HCT116 (cell line): ENCODE measurements at regions not wholly inside any gene's neighbourhood (a gene's known extent, or its start where the extent isn't known, plus 50 kb on each side); places are given as distances from the start of the nearest gene placed in this dataset.

Experiments
- ATAC-seq: fragments of 200-7000 bp; cut with Tn5 transposase; 2 replicates; pipeline ENCODE4 v1.9.1; 2020; ENCODE audit warnings: mild to moderate bottlenecking, moderate library complexity
- BruUV-seq: library from RNA; stranded (reverse); fragments of 400-500 nt; replicated peaks from 2 replicates; lab custom pipeline; 2021; lab: Mats Ljungman, UMichigan
- CTCF ChIA-PET: fragments of 300-600 bp; sonication (Branson Sonifier 250); formaldehyde crosslinking; loops from one replicate; lab custom pipeline; 2021; ENCODE audit warnings: antibody characterized with exemption; lab: Charles Lee
- POLR2A ChIA-PET: fragments of 300-600, 350-600 bp; sonication (Branson Sonifier 250); formaldehyde crosslinking; loops from one replicate; lab custom pipeline; 2021; ENCODE audit warnings: antibody characterized with exemption; lab: Charles Lee
- RAD21 ChIA-PET, 2 experiments: fragments of 300-600 bp; sonication (Branson Sonifier 250); formaldehyde crosslinking; loops; one replicate each; lab custom pipeline; 2023; ENCODE audit warnings: low total read pairs in 2 of 2; ENCODE audit not compliant: uncharacterized antibody in 2 of 2, unreplicated experiment in 2 of 2, low non-redundant PET in 1 of 2; lab: Charles Lee
- DNase-seq: peaks from one replicate; pipeline ENCODE4 v3.0.0-alpha.2; 2010; ENCODE audit warnings: low read depth, low spot score
- H2AFZ ChIP-seq: fragments of 200-600 bp; shearing (Covaris generic), sonication (generic); 2 replicates; pipeline ENCODE4 v1.6.1; 2017; ENCODE audit warnings: low read depth, mixed run types, mixed read lengths, antibody characterized with exemption, low read length; ENCODE audit not compliant: poor library complexity, severe bottlenecking
- H3K27ac ChIP-seq: 2 replicates; pipeline ENCODE4 v1.5.1; 2012; ENCODE audit warnings: low read depth, low read length
- H3K27me3 ChIP-seq: fragments of 200-600 bp; sonication (generic); 2 replicates; pipeline ENCODE4 v1.6.1; 2016; ENCODE audit warnings: mixed run types, low read length, mixed read lengths; ENCODE audit not compliant: insufficient read depth
- H3K36me3 ChIP-seq, 2 experiments: fragments of 200-500 bp in 1 of 2; fragments of 200-600 bp in 1 of 2; sonication (Bioruptor generic) in 1 of 2; sonication (generic) in 1 of 2; 2 replicates each; pipeline versions ENCODE4 v1.5.1 to v1.6.1; 2014 to 2016; ENCODE audit warnings: low read length in 2 of 2, inconsistent platforms in 1 of 2, mixed read lengths in 1 of 2, mixed run types in 1 of 2; ENCODE audit not compliant: insufficient read depth in 2 of 2, control insufficient read depth in 1 of 2
- H3K4me1 ChIP-seq, 2 experiments: fragments of 200-600 bp in 1 of 2; sonication (generic) in 1 of 2; 2 replicates each; pipeline versions ENCODE4 v1.5.1 to v1.6.1; 2012 to 2017; ENCODE audit warnings: low read length in 2 of 2, inconsistent platforms in 1 of 2, mild to moderate bottlenecking in 1 of 2, mixed read lengths in 1 of 2, mixed run types in 1 of 2, moderate library complexity in 1 of 2; ENCODE audit not compliant: insufficient read depth in 2 of 2, control insufficient read depth in 1 of 2
- H3K4me2 ChIP-seq: fragments of 200-600 bp; sonication (generic); 2 replicates; pipeline ENCODE4 v1.6.1; 2017; ENCODE audit warnings: mixed run types, low read length, mixed read lengths
- H3K4me3 ChIP-seq, 2 experiments: fragments of 200-600 bp in 1 of 2; sonication (generic) in 1 of 2; replicated peaks in 1 of 2; 2 replicates each; pipeline ENCODE4 v1.5.1; 2011 to 2016; ENCODE audit warnings: low read length in 2 of 2, control low read depth in 1 of 2, low read depth in 1 of 2, mild to moderate bottlenecking in 1 of 2, mixed read lengths in 1 of 2, mixed run types in 1 of 2
- H3K79me2 ChIP-seq: fragments of 200-600 bp; sonication (generic); 2 replicates; pipeline ENCODE4 v1.6.1; 2017; ENCODE audit warnings: mild to moderate bottlenecking, mixed run types, low read length, moderate library complexity, mixed read lengths; ENCODE audit not compliant: insufficient read depth
- H3K9ac ChIP-seq: fragments of 200-600 bp; sonication (generic); 2 replicates; pipeline ENCODE4 v1.6.1; 2016; ENCODE audit warnings: low read length, mixed read lengths
- H3K9me2 ChIP-seq: fragments of 200-600 bp; sonication (generic), shearing (Covaris generic); 2 replicates; pipeline ENCODE4 v1.6.1; 2017; ENCODE audit warnings: mixed run types, mild to moderate bottlenecking, moderate library complexity; ENCODE audit not compliant: insufficient read depth
- H3K9me3 ChIP-seq, 2 experiments: fragments of 200-500 bp in 1 of 2; fragments of 200-600 bp in 1 of 2; sonication (Bioruptor generic) in 1 of 2; sonication (generic) in 1 of 2; 2 replicates each; pipeline ENCODE4 v1.6.1; 2014 to 2017; ENCODE audit warnings: low read length in 2 of 2, mixed read lengths in 2 of 2, inconsistent platforms in 1 of 2, low read depth in 1 of 2, mild to moderate bottlenecking in 1 of 2, mixed run types in 1 of 2, moderate library complexity in 1 of 2; ENCODE audit not compliant: control insufficient read depth in 1 of 2, insufficient read depth in 1 of 2
- H4K20me1 ChIP-seq: fragments of 200-600 bp; sonication (generic), shearing (Covaris generic); 2 replicates; pipeline ENCODE4 v1.6.1; 2017; ENCODE audit warnings: mixed run types, mild to moderate bottlenecking, moderate library complexity; ENCODE audit not compliant: insufficient read depth
- CEBPB ChIP-seq: IDR thresholded peaks from 2 replicates; pipeline ENCODE4 v1.6.1; 2012; ENCODE audit warnings: low read depth
- JUND ChIP-seq: IDR thresholded peaks from 2 replicates; pipeline ENCODE4 v1.6.1; 2012
- SP1 ChIP-seq: IDR thresholded peaks from 2 replicates; pipeline ENCODE4 v1.6.1; 2012; ENCODE audit warnings: low read depth
- intact Hi-C: fragments of 100-400 bp; cut with micrococcal nuclease; formaldehyde crosslinking; loops from 2 replicates; pipeline ENCODE4 v1.10.0; 2022
- TF ChIP-seq, protein P1 (sequence below): IDR thresholded peaks from 2 replicates; pipeline ENCODE4 v1.6.1; 2012; ENCODE audit warnings: low read depth
- TF ChIP-seq, protein P2 (sequence below): IDR thresholded peaks from 2 replicates; pipeline ENCODE4 v1.6.1; 2012

DNA sequence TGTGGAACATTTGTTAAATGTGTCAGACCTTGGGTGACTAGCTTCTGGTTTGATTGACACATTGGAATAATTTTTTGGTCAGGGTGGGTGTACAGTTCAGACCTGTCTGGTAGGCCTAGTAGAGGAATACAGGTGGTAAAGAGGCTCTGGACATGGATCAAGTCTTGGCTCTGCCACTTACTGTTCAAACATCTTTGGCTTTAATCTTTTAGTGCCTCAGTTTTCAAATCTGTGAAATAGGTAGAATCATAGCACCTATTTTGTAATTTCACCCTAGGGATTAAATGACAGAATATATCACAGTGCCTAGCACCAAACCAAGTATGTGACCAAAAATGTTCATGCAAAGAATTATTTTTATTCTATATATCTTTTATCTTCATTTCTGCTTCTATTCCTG lies 340.4 kb downstream of the RPS6KC1 start (continued):
- TF ChIP-seq, protein P1, sequence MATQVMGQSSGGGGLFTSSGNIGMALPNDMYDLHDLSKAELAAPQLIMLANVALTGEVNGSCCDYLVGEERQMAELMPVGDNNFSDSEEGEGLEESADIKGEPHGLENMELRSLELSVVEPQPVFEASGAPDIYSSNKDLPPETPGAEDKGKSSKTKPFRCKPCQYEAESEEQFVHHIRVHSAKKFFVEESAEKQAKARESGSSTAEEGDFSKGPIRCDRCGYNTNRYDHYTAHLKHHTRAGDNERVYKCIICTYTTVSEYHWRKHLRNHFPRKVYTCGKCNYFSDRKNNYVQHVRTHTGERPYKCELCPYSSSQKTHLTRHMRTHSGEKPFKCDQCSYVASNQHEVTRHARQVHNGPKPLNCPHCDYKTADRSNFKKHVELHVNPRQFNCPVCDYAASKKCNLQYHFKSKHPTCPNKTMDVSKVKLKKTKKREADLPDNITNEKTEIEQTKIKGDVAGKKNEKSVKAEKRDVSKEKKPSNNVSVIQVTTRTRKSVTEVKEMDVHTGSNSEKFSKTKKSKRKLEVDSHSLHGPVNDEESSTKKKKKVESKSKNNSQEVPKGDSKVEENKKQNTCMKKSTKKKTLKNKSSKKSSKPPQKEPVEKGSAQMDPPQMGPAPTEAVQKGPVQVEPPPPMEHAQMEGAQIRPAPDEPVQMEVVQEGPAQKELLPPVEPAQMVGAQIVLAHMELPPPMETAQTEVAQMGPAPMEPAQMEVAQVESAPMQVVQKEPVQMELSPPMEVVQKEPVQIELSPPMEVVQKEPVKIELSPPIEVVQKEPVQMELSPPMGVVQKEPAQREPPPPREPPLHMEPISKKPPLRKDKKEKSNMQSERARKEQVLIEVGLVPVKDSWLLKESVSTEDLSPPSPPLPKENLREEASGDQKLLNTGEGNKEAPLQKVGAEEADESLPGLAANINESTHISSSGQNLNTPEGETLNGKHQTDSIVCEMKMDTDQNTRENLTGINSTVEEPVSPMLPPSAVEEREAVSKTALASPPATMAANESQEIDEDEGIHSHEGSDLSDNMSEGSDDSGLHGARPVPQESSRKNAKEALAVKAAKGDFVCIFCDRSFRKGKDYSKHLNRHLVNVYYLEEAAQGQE, result no peak
- no peak for TF ChIP-seq SP1
- TF ChIP-seq, protein P2, sequence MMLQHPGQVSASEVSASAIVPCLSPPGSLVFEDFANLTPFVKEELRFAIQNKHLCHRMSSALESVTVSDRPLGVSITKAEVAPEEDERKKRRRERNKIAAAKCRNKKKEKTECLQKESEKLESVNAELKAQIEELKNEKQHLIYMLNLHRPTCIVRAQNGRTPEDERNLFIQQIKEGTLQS, result no peak
- TF ChIP-seq JUND, result no peak

DNA sequence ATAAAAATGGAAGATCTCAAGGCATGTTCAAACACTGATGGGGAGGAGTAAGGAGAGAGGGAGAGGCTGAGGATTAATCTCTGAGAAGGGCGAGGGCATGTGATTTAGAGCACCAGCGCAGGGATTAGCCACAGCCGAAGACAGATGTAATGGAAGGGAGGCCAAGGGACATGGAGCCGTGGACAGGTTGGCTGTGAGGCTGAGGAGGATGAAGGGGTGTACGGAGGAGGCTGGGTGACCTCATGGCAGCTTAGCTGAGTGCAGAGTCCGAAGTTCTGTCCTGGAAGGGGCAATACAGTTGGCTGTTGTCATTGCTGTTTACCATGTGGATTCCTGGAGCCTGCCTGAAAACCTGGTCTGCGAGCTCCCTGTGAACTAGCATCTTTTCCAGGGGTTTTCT lies 342.8 kb downstream of the RPS6KC1 start:
- DNase-seq, result no peak
- POLR2A ChIA-PET, result no interaction called here
- RAD21 ChIA-PET, result no interaction called here
- H3K4me3 ChIP-seq, result no peak overlapping the region
- no peaks in the 10 kb centered on the region for H3K9me3 ChIP-seq
- no peak overlapping the region for H3K9ac ChIP-seq
- no peaks in the 10 kb centered on the region for H3K36me3 ChIP-seq
- H3K27me3 ChIP-seq, result peaks cover 44% of the 10 kb centered on the region
- H3K9me2 ChIP-seq, result no peaks in the 10 kb centered on the region
- no peaks in the 10 kb centered on the region for H4K20me1 ChIP-seq
- CTCF ChIA-PET, result no interaction called here
- no peak overlapping the region for H3K4me2 ChIP-seq
- no peak for ATAC-seq
- TF ChIP-seq CEBPB, result no peak
- TF ChIP-seq, all 23 proteins: peak for 0
- intact Hi-C loops, result no loop called here
- BruUV-seq, result no TSS peak
- Histone ChIP-seq H3K27ac (no peak overlapping the region), H3K4me1 (no peaks in the 10 kb centered on the region), H3K79me2 (no peaks in the 10 kb centered on the region), H2AFZ (no peak overlapping the region)
